K562 (cell line): ENCODE measurements at regions not wholly inside any gene's neighbourhood (a gene's known extent, or its start where the extent isn't known, plus 50 kb on each side); places are given as distances from the start of the nearest gene placed in this dataset.
A peak's percentile ranks its signal among the peaks of the same experiment; 100 is the strongest.
"Not testable (repeated sequence)": the region's sequence is repeated elsewhere in the genome, so short reads cannot be mapped to it uniquely, and the experiment has no call there.

Source experiments
- ATAC-seq: fragments of 200-7000 bp; cut with Tn5 transposase; 3 replicates; pipeline ENCODE4 v1.9.1; 2020; ENCODE audit warnings: moderate library complexity
- BruUV-seq: library from RNA; stranded (reverse); fragments of 400-500 nt; replicated peaks from 2 replicates; lab custom pipeline; 2021; lab: Mats Ljungman, UMichigan
- CTCF ChIA-PET: fragments of 300-600 bp; formaldehyde crosslinking; extraction: SDS; loops from one replicate; lab custom pipeline; 2021; ENCODE audit warnings: low intra/inter-chr PET ratio; lab: Yijun Ruan, JAX
- POLR2A ChIA-PET: fragments of 300-600, 350-650 bp; sonication (Branson Sonifier 250); formaldehyde crosslinking; extraction: SDS; loops from one replicate; lab custom pipeline; 2021; ENCODE audit warnings: antibody characterized with exemption, inconsistent platforms; lab: Yijun Ruan, JAX
- DNase-seq, 4 experiments: peaks; one replicate each; pipeline versions ENCODE4 v3.0.0 to v3.0.0-alpha.2; 2011 to 2018; ENCODE audit warnings: low spot score in 3 of 4, mixed read lengths in 3 of 4; ENCODE audit errors: extremely low read depth in 1 of 4
- FAIRE-seq: peaks from 2 replicates; lab custom pipeline; 2011; peaks lifted over from hg19 to GRCh38; lab: Jason Lieb, UNC
- H2AFZ ChIP-seq: 2 replicates; pipeline ENCODE4 v1.6.0; 2011; ENCODE audit warnings: low read depth, low read length, control low read depth, inconsistent platforms
- H3K27ac ChIP-seq: fragments of 200-600 bp; 3 replicates; pipeline ENCODE4 v1.8.0; 2011; ENCODE audit warnings: low read depth, mild to moderate bottlenecking, control low read depth, inconsistent platforms, low read length, moderate library complexity, mixed read lengths; ENCODE audit errors: extremely low read depth
- H3K27me3 ChIP-seq, 2 experiments: fragments of 300-600 bp in 1 of 2; 2 replicates in 1 of 2; 3 replicates in 1 of 2; pipeline versions ENCODE4 v1.6.0 to v1.8.0; 2011; ENCODE audit warnings: inconsistent platforms in 2 of 2, low read length in 2 of 2, mild to moderate bottlenecking in 1 of 2, mixed read lengths in 1 of 2, moderate library complexity in 1 of 2; ENCODE audit not compliant: control insufficient read depth in 2 of 2, insufficient read depth in 2 of 2
- H3K36me3 ChIP-seq: fragments of 300-600 bp; 3 replicates; pipeline ENCODE4 v1.8.0; 2011; ENCODE audit warnings: mild to moderate bottlenecking, low read length, inconsistent platforms; ENCODE audit not compliant: control insufficient read depth, insufficient read depth
- H3K4me1 ChIP-seq, 2 experiments: fragments of 200-600 bp in 1 of 2; replicated peaks in 1 of 2; 2 replicates in 1 of 2; 3 replicates in 1 of 2; pipeline versions ENCODE4 v1.5.1 to v1.8.0; 2011; ENCODE audit warnings: inconsistent platforms in 2 of 2, low read length in 2 of 2, mild to moderate bottlenecking in 1 of 2, mixed read lengths in 1 of 2, moderate library complexity in 1 of 2; ENCODE audit not compliant: control insufficient read depth in 2 of 2, insufficient read depth in 2 of 2
- H3K4me2 ChIP-seq: 2 replicates; pipeline ENCODE4 v1.6.1; 2011; ENCODE audit warnings: low read length, control low read depth, inconsistent platforms, mixed read lengths; ENCODE audit not compliant: insufficient read depth
- H3K4me3 ChIP-seq: fragments of 200-600 bp; sonication (generic), shearing (Covaris generic); 2 replicates; pipeline ENCODE4 v1.5.1; 2016; ENCODE audit warnings: control low read depth, inconsistent platforms
- H3K79me2 ChIP-seq: fragments of 200-600 bp; 3 replicates; pipeline ENCODE4 v1.8.0; 2011; ENCODE audit warnings: low read length, inconsistent platforms; ENCODE audit not compliant: control insufficient read depth, insufficient read depth
- H3K9ac ChIP-seq, 2 experiments: 2 replicates each; pipeline versions ENCODE4 v1.6.0 to v1.6.1; 2011; ENCODE audit warnings: low read depth in 2 of 2, low read length in 2 of 2, control low read depth in 1 of 2, inconsistent platforms in 1 of 2, mild to moderate bottlenecking in 1 of 2, mixed read lengths in 1 of 2; ENCODE audit not compliant: insufficient read depth in 1 of 2
- H3K9me1 ChIP-seq: one replicate; pipeline ENCODE4 v1.6.0; 2011; ENCODE audit warnings: inconsistent platforms, mild to moderate bottlenecking, low read length, moderate library complexity; ENCODE audit not compliant: control insufficient read depth, insufficient read depth
- H3K9me3 ChIP-seq: replicated peaks from 2 replicates; pipeline ENCODE4 v1.5.1; 2011; ENCODE audit warnings: low read depth, low read length, inconsistent platforms; ENCODE audit not compliant: control insufficient read depth, insufficient read depth
- H4K20me1 ChIP-seq: replicated peaks from 2 replicates; pipeline ENCODE4 v1.6.1; 2011; ENCODE audit warnings: low read length, inconsistent platforms, mixed read lengths; ENCODE audit not compliant: control insufficient read depth, insufficient read depth
- ATF3 ChIP-seq, 2 experiments: fragments of 450-650 bp in 1 of 2; sonication (generic) in 1 of 2; formaldehyde crosslinking in 1 of 2; IDR thresholded peaks in 1 of 2; conservative IDR thresholded peaks in 1 of 2; 2 replicates each; pipeline versions ENCODE4 v1.6.1 to v1.8.1; 2016 to 2023; ENCODE audit warnings: mild to moderate bottlenecking in 2 of 2, moderate library complexity in 2 of 2, inconsistent platforms in 1 of 2, missing genetic modification reagents in 1 of 2
- BHLHE40 ChIP-seq: IDR thresholded peaks from 2 replicates; pipeline ENCODE4 v1.6.1; 2011; ENCODE audit warnings: low read length, improper control_type of control experiment
- CBX8 ChIP-seq: fragments of 200-600 bp; sonication (generic); IDR thresholded peaks from 2 replicates; pipeline ENCODE4 v1.6.1; 2012; ENCODE audit warnings: borderline replicate concordance, mixed run types, low read depth, mild to moderate bottlenecking, moderate library complexity, mixed read lengths, low read length, control low read depth, inconsistent platforms; ENCODE audit not compliant: poor library complexity, severe bottlenecking; ENCODE audit errors: extremely low read depth
- ELF2 ChIP-seq: fragments of 250-450 bp; sonication (Bioruptor Pico); IDR thresholded peaks from 2 replicates; pipeline ENCODE4 v1.5.0; 2021; ENCODE audit warnings: mild to moderate bottlenecking
- ERF ChIP-seq: fragments of 450-650 bp; formaldehyde crosslinking; IDR thresholded peaks from 2 replicates; pipeline ENCODE4 v1.4.0; 2020; ENCODE audit warnings: mild to moderate bottlenecking, mixed read lengths
- FOSL1 ChIP-seq: fragments of 200-800 bp; sonication (Bioruptor generic); conservative IDR thresholded peaks from 2 replicates; pipeline ENCODE4 v1.6.1; 2016; ENCODE audit warnings: missing genetic modification characterization, missing compliant biosample characterization
- MECOM ChIP-seq: fragments of 250-450 bp; sonication (Bioruptor Pico); IDR thresholded peaks from 2 replicates; pipeline ENCODE4 v1.8.0; 2022; ENCODE audit warnings: inconsistent platforms
- MYBL2 ChIP-seq, 2 experiments: fragments of 450-650 bp in 1 of 2; sonication (generic) in 1 of 2; formaldehyde crosslinking in 1 of 2; IDR thresholded peaks; 2 replicates each; pipeline versions ENCODE4 v1.6.1 to v1.8.1; 2017 to 2022; ENCODE audit warnings: borderline replicate concordance in 1 of 2, inconsistent platforms in 1 of 2, low read depth in 1 of 2, mild to moderate bottlenecking in 1 of 2, missing genetic modification reagents in 1 of 2, moderate library complexity in 1 of 2
- WGBS: fragments of 100-300 bp; shearing (Covaris generic); methylation state at CpG from one replicate; pipeline ENCODE4 v1.1.6; 2016; ENCODE audit warnings: low coverage, mixed read lengths; ENCODE audit not compliant: insufficient coverage; ENCODE audit errors: missing lambda C conversion rate; 5-methylcytosine and 5-hydroxymethylcytosine counted together
- in situ Hi-C: fragments of 300-500 bp; cut with MboI; formaldehyde crosslinking; loops from 4 replicates; pipeline ENCODE4 v1.15.0; 2018; ENCODE audit warnings: inconsistent platforms, mixed read lengths
- intact Hi-C: fragments of 100-400 bp; cut with micrococcal nuclease; formaldehyde crosslinking; loops from 2 replicates; pipeline ENCODE4 v1.14.2; 2022

- in situ Hi-C loops (no loop called here), intact Hi-C loops (no loop called here)
- Histone ChIP-seq H3K9me3 (no peaks in the 10 kb centered on the region), H3K27ac (no peak overlapping the region), H3K4me1 (no peaks in the 10 kb centered on the region), H4K20me1 (no peaks in the 10 kb centered on the region), H3K9me1 (no peaks in the 10 kb centered on the region), H3K27me3 (no peaks in the 10 kb centered on the region; a peak in 1 of 5 replicates), H3K36me3 (no peaks in the 10 kb centered on the region), H3K4me2 (no peak overlapping the region), H2AFZ (no peak overlapping the region), H3K9ac (no peak overlapping the region), H3K4me3 (no peak overlapping the region), H3K79me2 (no peaks in the 10 kb centered on the region)
- 0% methylated on average over 4 of the region's 4 CpGs for WGBS
- no TSS peak for BruUV-seq
- no peak for ATAC-seq
- ChIA-PET POLR2A (no interaction called here), CTCF (no interaction called here)
- no peak for DNase-seq
- FAIRE-seq: no peak
- TF ChIP-seq ERF (CRISPR knock-in tag): no peak
- no peak for TF ChIP-seq BHLHE40
- TF ChIP-seq CBX8: no peak
- TF ChIP-seq ELF2 (CRISPR knock-in tag): no peak
- no peak for TF ChIP-seq MECOM (CRISPR knock-in tag)
Observed at GRCh38 chr14:101323111-101323510, 238.2 kb upstream of the DIO3 start.

GRCh38 chr14:101323614-101324235 lies 237.6 kb upstream of the DIO3 start:
- H3K9me1 ChIP-seq; H3K4me2 ChIP-seq; H3K27ac ChIP-seq; H3K36me3 ChIP-seq; in situ Hi-C loops; H3K9ac ChIP-seq; intact Hi-C loops; FAIRE-seq; ATAC-seq; CTCF ChIA-PET; H3K9me3 ChIP-seq; BruUV-seq; H3K4me1 ChIP-seq; H3K4me3 ChIP-seq; H3K27me3 ChIP-seq; POLR2A ChIA-PET; H3K79me2 ChIP-seq; H4K20me1 ChIP-seq; DNase-seq; H2AFZ ChIP-seq; TF ChIP-seq ATF3 (CRISPR knock-in tag; conservative IDR thresholded peaks at IDR 0.05); MYBL2 (CRISPR knock-in tag; IDR thresholded peaks at IDR 0.05; ENCODE audit: borderline replicate concordance): not testable (repeated sequence)
- WGBS: 1% methylated on average over 6 of the region's 7 CpGs
- TF ChIP-seq ATF3 (IDR thresholded peaks at IDR 0.05) (peak; percentile 52), FOSL1 (tag) (peak; percentile 86), MYBL2 (IDR thresholded peaks at IDR 0.05; ENCODE audit: low read depth) (0 out of 2 replicates have a peak, but pooled peaks have one; percentile 30)
